ENCODE measurements at regions not wholly inside any gene's neighbourhood (a gene's known extent, or its start where the extent isn't known, plus 50 kb on each side); places are given as distances from the start of the nearest gene placed in this dataset.

- no peak for TF ChIP-seq POLR2A (IDR thresholded peaks at IDR 0.05; ENCODE audit: low read depth, low read length)
- no peak for TF ChIP-seq POLR2AphosphoS5 (IDR thresholded peaks at IDR 0.05; ENCODE audit: low read depth, low read length)
- no peak for TF ChIP-seq TAF1 (IDR thresholded peaks at IDR 0.05; ENCODE audit: borderline replicate concordance, low read depth, low read length)
Observed at GRCh38 chr2:35294636-35295263, 1060.8 kb upstream of the CRIM1 start.
